ENCODE measurements at regions not wholly inside any gene's neighbourhood (a gene's known extent, or its start where the extent isn't known, plus 50 kb on each side); places are given as distances from the start of the nearest gene placed in this dataset.

DNA sequence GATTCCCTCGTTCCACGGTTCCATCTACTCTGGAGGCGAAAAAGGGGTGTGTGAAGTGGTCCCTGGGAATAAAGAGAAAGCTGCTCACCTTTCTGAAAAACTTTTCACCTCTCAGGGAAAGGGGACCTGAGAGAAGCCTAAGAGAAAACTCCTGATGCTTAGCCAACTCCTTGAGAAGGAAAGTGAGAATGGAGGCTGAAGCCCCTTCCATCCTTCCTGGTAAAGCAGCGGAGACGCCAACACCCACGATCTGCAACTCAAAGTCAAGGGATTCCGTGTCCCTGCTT lies 110.0 kb downstream of the ARF6 start (continued):
- TF ChIP-seq EZH2phosphoT487 (IDR thresholded peaks at IDR 0.05; ENCODE audit: borderline replicate concordance), result no peak

DNA sequence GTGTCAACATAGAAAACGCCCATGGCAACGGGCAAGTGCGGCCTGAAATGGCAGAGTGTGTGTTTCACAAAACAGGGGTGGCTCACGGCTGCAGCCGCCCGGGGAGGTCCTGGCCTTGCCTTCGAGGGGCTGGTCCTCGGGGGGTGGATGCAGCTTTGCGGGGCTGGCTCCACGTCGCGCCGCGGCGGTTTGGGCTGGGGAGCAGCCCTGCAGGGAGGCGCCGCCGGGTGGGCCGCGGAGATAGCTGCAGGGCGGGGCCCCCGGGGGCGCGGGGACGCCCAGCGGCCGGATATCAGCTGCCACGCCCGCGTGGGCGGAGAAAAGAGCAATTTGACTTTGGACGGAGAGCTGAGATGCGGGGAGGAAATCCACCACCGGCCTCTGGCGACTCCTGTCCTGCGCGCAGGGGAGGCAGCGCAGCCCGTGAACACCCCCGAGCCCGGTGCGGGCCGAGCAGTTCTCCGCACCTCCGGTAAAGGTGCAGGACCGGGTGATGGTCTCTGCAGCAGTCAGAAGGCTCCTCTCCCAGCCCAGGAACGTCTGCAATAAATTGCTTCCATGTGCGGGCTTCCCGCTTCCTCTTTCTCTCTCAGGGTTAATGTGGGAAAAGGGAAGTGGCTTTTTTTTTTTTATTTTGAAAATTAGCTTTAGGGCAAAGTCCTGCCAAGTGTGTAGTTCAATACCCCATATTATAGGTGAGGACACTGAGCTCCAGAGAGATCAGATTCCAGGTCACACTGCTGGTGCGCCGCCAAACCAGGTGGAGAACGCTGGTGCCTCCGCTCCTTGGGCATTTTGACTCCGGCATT lies 110.5 kb downstream of the ARF6 start:
- no peaks in the 10 kb centered on the region for H3K27me3 ChIP-seq (ENCODE audit: insufficient read depth, low read length)
- H3K9me3 ChIP-seq (ENCODE audit: control insufficient read depth in 1 of 2, insufficient read depth in 1 of 2, low read depth in 1 of 2, low read length in 2 of 2), result no peaks in the 10 kb centered on the region
- TSS peak; percentile 87 for BruUV-seq (replicated peaks)
- no peaks in the 10 kb centered on the region for H3K36me3 ChIP-seq (ENCODE audit: control insufficient read depth in 1 of 2, insufficient read depth in 2 of 2, low read length in 2 of 2)
- peak overlapping the region; percentile 63 to 64 for H3K4me3 ChIP-seq (replicated peaks in 1 of 2; ENCODE audit: low read depth in 1 of 2, low read length in 2 of 2)
- peak overlapping the region; percentile 90 for H3K27ac ChIP-seq (ENCODE audit: low read depth, low read length)
- no peaks in the 10 kb centered on the region for H4K20me1 ChIP-seq (ENCODE audit: insufficient read depth)
- ChIA-PET CTCF (interaction anchor here (0.7 to 1.6 kb wide), 2 partner anchors 15 to 141 kb away, joined by 3 read pairs; no protein-coding TSS in a partner anchor), RAD21 (ENCODE audit: low non-redundant PET in 1 of 2, low total read pairs in 2 of 2, uncharacterized antibody in 2 of 2, unreplicated experiment in 2 of 2) (interaction anchor here in 1 of 2 experiments (0.6 to 1.4 kb wide), 3 partner anchors 57 to 138 kb away, joined by 3 to 4 read pairs (median 3); no protein-coding TSS in a partner anchor), POLR2A (interaction anchor here (0.7 to 3.8 kb wide), 14 partner anchors 10 to 369 kb away, joined by 3 to 26 read pairs (median 4); partner anchors contain the start of gene ARF6)
- no peaks in the 10 kb centered on the region for H3K79me2 ChIP-seq (ENCODE audit: insufficient read depth, low read length)
- no peak overlapping the region for H2AFZ ChIP-seq (ENCODE audit: low read depth, low read length, poor library complexity, severe bottlenecking)
- H3K4me1 ChIP-seq (ENCODE audit: control insufficient read depth in 1 of 2, insufficient read depth in 2 of 2, low read length in 2 of 2), result peaks cover 66 to 81% of the 10 kb centered on the region in 2 experiments
- DNase-seq (ENCODE audit: low read depth, low spot score), result peak; percentile 65
- no peaks in the 10 kb centered on the region for H3K9me2 ChIP-seq (ENCODE audit: insufficient read depth)
- intact Hi-C loops (cut with micrococcal nuclease), result loop anchor here (2.0 to 5.0 kb wide), 4 partner anchors 96 to 141 kb away; partner anchors contain the start of gene ARF6
- H3K9ac ChIP-seq (ENCODE audit: low read length), result peak overlapping the region; percentile 82
- TF ChIP-seq, protein P1, sequence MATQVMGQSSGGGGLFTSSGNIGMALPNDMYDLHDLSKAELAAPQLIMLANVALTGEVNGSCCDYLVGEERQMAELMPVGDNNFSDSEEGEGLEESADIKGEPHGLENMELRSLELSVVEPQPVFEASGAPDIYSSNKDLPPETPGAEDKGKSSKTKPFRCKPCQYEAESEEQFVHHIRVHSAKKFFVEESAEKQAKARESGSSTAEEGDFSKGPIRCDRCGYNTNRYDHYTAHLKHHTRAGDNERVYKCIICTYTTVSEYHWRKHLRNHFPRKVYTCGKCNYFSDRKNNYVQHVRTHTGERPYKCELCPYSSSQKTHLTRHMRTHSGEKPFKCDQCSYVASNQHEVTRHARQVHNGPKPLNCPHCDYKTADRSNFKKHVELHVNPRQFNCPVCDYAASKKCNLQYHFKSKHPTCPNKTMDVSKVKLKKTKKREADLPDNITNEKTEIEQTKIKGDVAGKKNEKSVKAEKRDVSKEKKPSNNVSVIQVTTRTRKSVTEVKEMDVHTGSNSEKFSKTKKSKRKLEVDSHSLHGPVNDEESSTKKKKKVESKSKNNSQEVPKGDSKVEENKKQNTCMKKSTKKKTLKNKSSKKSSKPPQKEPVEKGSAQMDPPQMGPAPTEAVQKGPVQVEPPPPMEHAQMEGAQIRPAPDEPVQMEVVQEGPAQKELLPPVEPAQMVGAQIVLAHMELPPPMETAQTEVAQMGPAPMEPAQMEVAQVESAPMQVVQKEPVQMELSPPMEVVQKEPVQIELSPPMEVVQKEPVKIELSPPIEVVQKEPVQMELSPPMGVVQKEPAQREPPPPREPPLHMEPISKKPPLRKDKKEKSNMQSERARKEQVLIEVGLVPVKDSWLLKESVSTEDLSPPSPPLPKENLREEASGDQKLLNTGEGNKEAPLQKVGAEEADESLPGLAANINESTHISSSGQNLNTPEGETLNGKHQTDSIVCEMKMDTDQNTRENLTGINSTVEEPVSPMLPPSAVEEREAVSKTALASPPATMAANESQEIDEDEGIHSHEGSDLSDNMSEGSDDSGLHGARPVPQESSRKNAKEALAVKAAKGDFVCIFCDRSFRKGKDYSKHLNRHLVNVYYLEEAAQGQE (IDR thresholded peaks at IDR 0.05; ENCODE audit: low read depth), result no peak
- TF ChIP-seq, protein P2, sequence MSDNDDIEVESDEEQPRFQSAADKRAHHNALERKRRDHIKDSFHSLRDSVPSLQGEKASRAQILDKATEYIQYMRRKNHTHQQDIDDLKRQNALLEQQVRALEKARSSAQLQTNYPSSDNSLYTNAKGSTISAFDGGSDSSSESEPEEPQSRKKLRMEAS (IDR thresholded peaks at IDR 0.05), result no peak
- TF ChIP-seq SRF (IDR thresholded peaks at IDR 0.05; ENCODE audit: low read depth) (no peak), ZFX (IDR thresholded peaks at IDR 0.05) (0 out of 2 replicates have a peak, but pooled peaks have one; percentile 27), ZNF274 (IDR thresholded peaks at IDR 0.05; ENCODE audit: low read depth, low read length) (no peak), ELF1 (IDR thresholded peaks at IDR 0.05; ENCODE audit: borderline replicate concordance, low read depth) (no peak), RAD21 (IDR thresholded peaks at IDR 0.05; ENCODE audit: low read depth) (no peak), POLR2A (IDR thresholded peaks at IDR 0.05; ENCODE audit: borderline replicate concordance, extremely low read depth, insufficient read depth, insufficient read length) (peak; percentile 87), POLR2AphosphoS5 (IDR thresholded peaks at IDR 0.05; ENCODE audit: low read depth, low read length) (peak; percentile 92)
- TF ChIP-seq, protein P3, sequence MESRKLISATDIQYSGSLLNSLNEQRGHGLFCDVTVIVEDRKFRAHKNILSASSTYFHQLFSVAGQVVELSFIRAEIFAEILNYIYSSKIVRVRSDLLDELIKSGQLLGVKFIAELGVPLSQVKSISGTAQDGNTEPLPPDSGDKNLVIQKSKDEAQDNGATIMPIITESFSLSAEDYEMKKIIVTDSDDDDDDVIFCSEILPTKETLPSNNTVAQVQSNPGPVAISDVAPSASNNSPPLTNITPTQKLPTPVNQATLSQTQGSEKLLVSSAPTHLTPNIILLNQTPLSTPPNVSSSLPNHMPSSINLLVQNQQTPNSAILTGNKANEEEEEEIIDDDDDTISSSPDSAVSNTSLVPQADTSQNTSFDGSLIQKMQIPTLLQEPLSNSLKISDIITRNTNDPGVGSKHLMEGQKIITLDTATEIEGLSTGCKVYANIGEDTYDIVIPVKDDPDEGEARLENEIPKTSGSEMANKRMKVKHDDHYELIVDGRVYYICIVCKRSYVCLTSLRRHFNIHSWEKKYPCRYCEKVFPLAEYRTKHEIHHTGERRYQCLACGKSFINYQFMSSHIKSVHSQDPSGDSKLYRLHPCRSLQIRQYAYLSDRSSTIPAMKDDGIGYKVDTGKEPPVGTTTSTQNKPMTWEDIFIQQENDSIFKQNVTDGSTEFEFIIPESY (IDR thresholded peaks at IDR 0.05; ENCODE audit: extremely low read depth, insufficient replicate concordance, low read length), result peak; percentile 37
- TF ChIP-seq, protein P4, sequence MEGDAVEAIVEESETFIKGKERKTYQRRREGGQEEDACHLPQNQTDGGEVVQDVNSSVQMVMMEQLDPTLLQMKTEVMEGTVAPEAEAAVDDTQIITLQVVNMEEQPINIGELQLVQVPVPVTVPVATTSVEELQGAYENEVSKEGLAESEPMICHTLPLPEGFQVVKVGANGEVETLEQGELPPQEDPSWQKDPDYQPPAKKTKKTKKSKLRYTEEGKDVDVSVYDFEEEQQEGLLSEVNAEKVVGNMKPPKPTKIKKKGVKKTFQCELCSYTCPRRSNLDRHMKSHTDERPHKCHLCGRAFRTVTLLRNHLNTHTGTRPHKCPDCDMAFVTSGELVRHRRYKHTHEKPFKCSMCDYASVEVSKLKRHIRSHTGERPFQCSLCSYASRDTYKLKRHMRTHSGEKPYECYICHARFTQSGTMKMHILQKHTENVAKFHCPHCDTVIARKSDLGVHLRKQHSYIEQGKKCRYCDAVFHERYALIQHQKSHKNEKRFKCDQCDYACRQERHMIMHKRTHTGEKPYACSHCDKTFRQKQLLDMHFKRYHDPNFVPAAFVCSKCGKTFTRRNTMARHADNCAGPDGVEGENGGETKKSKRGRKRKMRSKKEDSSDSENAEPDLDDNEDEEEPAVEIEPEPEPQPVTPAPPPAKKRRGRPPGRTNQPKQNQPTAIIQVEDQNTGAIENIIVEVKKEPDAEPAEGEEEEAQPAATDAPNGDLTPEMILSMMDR (IDR thresholded peaks at IDR 0.05 in 2 of 3, conservative IDR thresholded peaks at IDR 0.05 in 1 of 3; ENCODE audit: borderline replicate concordance in 1 of 3, insufficient read depth in 1 of 3, low read depth in 2 of 3, low read length in 2 of 3), result peak in 1 of 3 experiments; percentile 11; a peak in 1 of 6 replicates
- TF ChIP-seq, protein P5, sequence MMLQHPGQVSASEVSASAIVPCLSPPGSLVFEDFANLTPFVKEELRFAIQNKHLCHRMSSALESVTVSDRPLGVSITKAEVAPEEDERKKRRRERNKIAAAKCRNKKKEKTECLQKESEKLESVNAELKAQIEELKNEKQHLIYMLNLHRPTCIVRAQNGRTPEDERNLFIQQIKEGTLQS (IDR thresholded peaks at IDR 0.05), result no peak
- ATAC-seq, result peak; percentile 35
- H3K4me2 ChIP-seq (ENCODE audit: low read length), result peak overlapping the region; percentile 91
